DND-41 (cell line): ENCODE measurements at regions not wholly inside any gene's neighbourhood (a gene's known extent, or its start where the extent isn't known, plus 50 kb on each side); places are given as distances from the start of the nearest gene placed in this dataset.

ENCODE experiments used
- ATAC-seq: fragments of 200-7000 bp; cut with Tn5 transposase; 3 replicates; pipeline ENCODE4 v1.9.1; 2021; ENCODE audit warnings: low read depth; ENCODE audit not compliant: insufficient read depth
- DNase-seq: peaks from one replicate; pipeline ENCODE4 v3.0.0-alpha.2; 2020
- H2AFZ ChIP-seq: 2 replicates; pipeline ENCODE4 v1.6.0; 2012; ENCODE audit warnings: low read depth, low read length
- H3K27ac ChIP-seq: 2 replicates; pipeline ENCODE4 v1.5.1; 2012; ENCODE audit warnings: low read length, inconsistent platforms
- H3K27me3 ChIP-seq: fragments of 200-600 bp; sonication (generic); 2 replicates; pipeline ENCODE4 v1.6.0; 2012; ENCODE audit warnings: low read length, mild to moderate bottlenecking, inconsistent platforms; ENCODE audit not compliant: insufficient read depth, poor library complexity
- H3K36me3 ChIP-seq: 2 replicates; pipeline ENCODE4 v1.5.1; 2012; ENCODE audit warnings: low read length, inconsistent platforms; ENCODE audit not compliant: insufficient read depth
- H3K4me1 ChIP-seq: 2 replicates; pipeline ENCODE4 v1.5.1; 2012; ENCODE audit warnings: mild to moderate bottlenecking, low read length; ENCODE audit not compliant: insufficient read depth
- H3K4me2 ChIP-seq: 2 replicates; pipeline ENCODE4 v1.6.0; 2012; ENCODE audit warnings: mild to moderate bottlenecking, moderate library complexity, low read length, inconsistent platforms; ENCODE audit not compliant: insufficient read depth
- H3K4me3 ChIP-seq, 2 experiments: fragments of 200-600 bp in 1 of 2; shearing (Covaris generic) in 1 of 2; 2 replicates each; pipeline ENCODE4 v1.5.1; 2012 to 2016; ENCODE audit warnings: inconsistent platforms in 2 of 2, low read length in 2 of 2, mild to moderate bottlenecking in 2 of 2, low read depth in 1 of 2, moderate library complexity in 1 of 2
- H3K79me2 ChIP-seq: 2 replicates; pipeline ENCODE4 v1.6.0; 2012; ENCODE audit warnings: low read length, inconsistent platforms; ENCODE audit not compliant: insufficient read depth
- H3K9ac ChIP-seq: 2 replicates; pipeline ENCODE4 v1.6.0; 2012; ENCODE audit warnings: low read depth, mild to moderate bottlenecking, inconsistent platforms, low read length, moderate library complexity
- H3K9me3 ChIP-seq: 2 replicates; pipeline ENCODE4 v1.5.1; 2012; ENCODE audit warnings: low read length, moderate library complexity, mild to moderate bottlenecking, inconsistent platforms; ENCODE audit not compliant: insufficient read depth, severe bottlenecking
- H4K20me1 ChIP-seq: 2 replicates; pipeline ENCODE4 v1.6.0; 2012; ENCODE audit warnings: low read length; ENCODE audit not compliant: insufficient read depth
- EZH2 ChIP-seq: IDR thresholded peaks from 3 replicates; pipeline ENCODE4 v1.6.1; 2012; ENCODE audit warnings: borderline replicate concordance, low read depth, mild to moderate bottlenecking, moderate library complexity, low read length, inconsistent platforms; ENCODE audit not compliant: severe bottlenecking
- TF ChIP-seq, protein P1 (sequence below): IDR thresholded peaks from 2 replicates; pipeline ENCODE4 v1.5.1; 2012; ENCODE audit warnings: borderline replicate concordance, low read length, moderate library complexity, mild to moderate bottlenecking; ENCODE audit not compliant: poor library complexity, severe bottlenecking; ENCODE audit errors: extremely low read depth

- Histone ChIP-seq H3K27me3 (no peaks in the 10 kb centered on the region), H4K20me1 (no peaks in the 10 kb centered on the region), H3K9me3 (no peaks in the 10 kb centered on the region), H3K4me1 (no peaks in the 10 kb centered on the region), H3K9ac (no peak overlapping the region), H3K4me2 (no peak overlapping the region), H3K36me3 (no peaks in the 10 kb centered on the region), H3K27ac (no peak overlapping the region), H2AFZ (no peak overlapping the region), H3K79me2 (no peaks in the 10 kb centered on the region), H3K4me3 (no peak overlapping the region)
- no peak for ATAC-seq
- no peak for DNase-seq
- no peak for TF ChIP-seq EZH2
- TF ChIP-seq, protein P1, sequence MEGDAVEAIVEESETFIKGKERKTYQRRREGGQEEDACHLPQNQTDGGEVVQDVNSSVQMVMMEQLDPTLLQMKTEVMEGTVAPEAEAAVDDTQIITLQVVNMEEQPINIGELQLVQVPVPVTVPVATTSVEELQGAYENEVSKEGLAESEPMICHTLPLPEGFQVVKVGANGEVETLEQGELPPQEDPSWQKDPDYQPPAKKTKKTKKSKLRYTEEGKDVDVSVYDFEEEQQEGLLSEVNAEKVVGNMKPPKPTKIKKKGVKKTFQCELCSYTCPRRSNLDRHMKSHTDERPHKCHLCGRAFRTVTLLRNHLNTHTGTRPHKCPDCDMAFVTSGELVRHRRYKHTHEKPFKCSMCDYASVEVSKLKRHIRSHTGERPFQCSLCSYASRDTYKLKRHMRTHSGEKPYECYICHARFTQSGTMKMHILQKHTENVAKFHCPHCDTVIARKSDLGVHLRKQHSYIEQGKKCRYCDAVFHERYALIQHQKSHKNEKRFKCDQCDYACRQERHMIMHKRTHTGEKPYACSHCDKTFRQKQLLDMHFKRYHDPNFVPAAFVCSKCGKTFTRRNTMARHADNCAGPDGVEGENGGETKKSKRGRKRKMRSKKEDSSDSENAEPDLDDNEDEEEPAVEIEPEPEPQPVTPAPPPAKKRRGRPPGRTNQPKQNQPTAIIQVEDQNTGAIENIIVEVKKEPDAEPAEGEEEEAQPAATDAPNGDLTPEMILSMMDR, result no peak
Observed at GRCh38 chr6:113491376-113491775, 365.8 kb upstream of the MARCKS start.

GRCh38 chr6:113493991-113494390 is 363.2 kb upstream of the MARCKS start:
- no peaks in the 10 kb centered on the region for H3K36me3 ChIP-seq
- H3K4me2 ChIP-seq, result no peak overlapping the region
- DNase-seq (no peak), ATAC-seq (no peak)
- H3K9ac ChIP-seq, result no peak overlapping the region
- no peaks in the 10 kb centered on the region for H3K4me1 ChIP-seq
- no peaks in the 10 kb centered on the region for H4K20me1 ChIP-seq
- H3K4me3 ChIP-seq, result no peak overlapping the region
- no peaks in the 10 kb centered on the region for H3K9me3 ChIP-seq
- H2AFZ ChIP-seq, result no peak overlapping the region
- no peaks in the 10 kb centered on the region for H3K27me3 ChIP-seq
- H3K27ac ChIP-seq, result no peak overlapping the region
- TF ChIP-seq, protein P1, result no peak
- no peak for TF ChIP-seq EZH2
- no peaks in the 10 kb centered on the region for H3K79me2 ChIP-seq

- no peak for TF ChIP-seq EZH2
- TF ChIP-seq, protein P1, result no peak
- no peak overlapping the region for H3K27ac ChIP-seq
- H3K9ac ChIP-seq, result no peak overlapping the region
- DNase-seq, result no peak
- H4K20me1 ChIP-seq, result no peaks in the 10 kb centered on the region
- no peak overlapping the region for H2AFZ ChIP-seq
- no peaks in the 10 kb centered on the region for H3K79me2 ChIP-seq
- no peak for ATAC-seq
- H3K4me3 ChIP-seq, result no peak overlapping the region
- H3K9me3 ChIP-seq, result no peaks in the 10 kb centered on the region
- H3K4me1 ChIP-seq, result no peaks in the 10 kb centered on the region
- no peak overlapping the region for H3K4me2 ChIP-seq
- no peaks in the 10 kb centered on the region for H3K36me3 ChIP-seq
- H3K27me3 ChIP-seq, result no peaks in the 10 kb centered on the region
Observed at GRCh38 chr6:113495521-113495920, 361.6 kb upstream of the MARCKS start.

DNA sequence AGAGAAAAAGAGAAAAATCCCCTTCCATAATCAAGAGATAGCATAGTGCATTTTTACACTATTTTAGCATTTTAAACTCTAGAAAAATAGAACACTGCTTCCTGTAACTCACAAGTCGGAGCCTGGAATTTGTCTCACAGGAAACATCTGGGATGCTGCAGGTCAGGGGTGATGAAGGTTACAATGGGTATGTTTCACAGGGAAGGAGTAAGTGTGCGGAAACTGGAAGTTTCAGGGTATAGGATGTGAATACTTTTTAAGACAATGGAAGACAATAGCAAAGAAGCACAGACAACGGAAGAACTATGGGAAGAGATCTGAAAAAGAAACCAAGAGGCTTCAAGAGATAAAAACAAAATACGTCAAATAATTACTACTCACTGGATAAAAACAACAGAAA is 361.0 kb upstream of the MARCKS start:
- no peak for TF ChIP-seq EZH2
- TF ChIP-seq, protein P1, result no peak
- Histone ChIP-seq H3K36me3 (no peaks in the 10 kb centered on the region), H3K27me3 (no peaks in the 10 kb centered on the region), H3K4me3 (no peak overlapping the region), H3K4me2 (no peak overlapping the region), H3K9ac (no peak overlapping the region), H3K27ac (no peak overlapping the region), H3K79me2 (no peaks in the 10 kb centered on the region), H4K20me1 (no peaks in the 10 kb centered on the region), H3K4me1 (no peaks in the 10 kb centered on the region), H3K9me3 (no peaks in the 10 kb centered on the region), H2AFZ (no peak overlapping the region)
- DNase-seq (no peak), ATAC-seq (no peak)
